Sigmoid colon (tissue), 4 donors: ENCODE measurements at regions not wholly inside any gene's neighbourhood (a gene's known extent, or its start where the extent isn't known, plus 50 kb on each side); places are given as distances from the start of the nearest gene placed in this dataset.

Source experiments
- CTCF ChIP-seq, 4 experiments: fragments of 450-650 bp in 3 of 4; fragments of 200-600 bp in 1 of 4; IDR thresholded peaks; one replicate each; pipeline ENCODE4 v1.5.1; 2016 to 2019; ENCODE audit warnings: antibody characterized with exemption in 4 of 4, mild to moderate bottlenecking in 3 of 4, moderate library complexity in 2 of 4
- POLR2AphosphoS5 ChIP-seq, 4 donors: sonication (generic); formaldehyde crosslinking; IDR thresholded peaks; one replicate each; pipeline ENCODE4 v1.6.1; 2017; ENCODE audit warnings: antibody characterized with exemption in 4 of 4

GRCh38 chr15:47299846-47300434 lies 417.4 kb upstream of the SEMA6D start:
- TF ChIP-seq POLR2AphosphoS5 (IDR thresholded peaks at IDR 0.05) (no peak), CTCF (IDR thresholded peaks at IDR 0.05) (no peak)
